Endothelial cell of umbilical vein (primary cell): ENCODE measurements at regions not wholly inside any gene's neighbourhood (a gene's known extent, or its start where the extent isn't known, plus 50 kb on each side); places are given as distances from the start of the nearest gene placed in this dataset.

Experiments
- BruUV-seq: library from RNA; stranded (reverse); fragments of 400-500 nt; replicated peaks from 2 replicates; lab custom pipeline; 2021; lab: Mats Ljungman, UMichigan
- CTCF ChIA-PET: fragments of 300-600, 350-600 bp; sonication (Branson Sonifier 250); formaldehyde crosslinking; loops from one replicate; lab custom pipeline; 2021; ENCODE audit warnings: antibody characterized with exemption, inconsistent platforms; lab: Charles Lee
- POLR2A ChIA-PET: fragments of 300-600, 350-600 bp; sonication (Branson Sonifier 250); formaldehyde crosslinking; loops from one replicate; lab custom pipeline; 2021; ENCODE audit warnings: antibody characterized with exemption, inconsistent platforms; lab: Charles Lee
- DNase-seq: peaks from one replicate; pipeline ENCODE4 v3.0.0-alpha.2; 2011; ENCODE audit warnings: low read depth, low spot score
- FAIRE-seq: peaks from 2 replicates; lab custom pipeline; 2011; peaks lifted over from hg19 to GRCh38; lab: Jason Lieb, UNC
- H2AFZ ChIP-seq: 2 replicates; pipeline ENCODE4 v1.6.0; 2012; ENCODE audit warnings: low read depth, low read length, control low read depth, inconsistent platforms
- H3K27ac ChIP-seq: 2 replicates; pipeline ENCODE4 v1.5.1; 2011; ENCODE audit warnings: low read depth, mild to moderate bottlenecking, control low read depth, low read length, moderate library complexity; ENCODE audit not compliant: insufficient read depth
- H3K27me3 ChIP-seq, 2 experiments: 2 replicates each; pipeline versions ENCODE4 v1.6.0 to v1.6.1; 2011; ENCODE audit warnings: low read length in 2 of 2, mixed read lengths in 1 of 2; ENCODE audit not compliant: control insufficient read depth in 2 of 2, insufficient read depth in 2 of 2
- H3K36me3 ChIP-seq, 2 experiments: 2 replicates in 1 of 2; 3 replicates in 1 of 2; pipeline ENCODE4 v1.5.1; 2011; ENCODE audit warnings: low read length in 2 of 2, mild to moderate bottlenecking in 1 of 2, moderate library complexity in 1 of 2; ENCODE audit not compliant: control insufficient read depth in 2 of 2, insufficient read depth in 2 of 2; ENCODE audit errors: extremely low read depth in 1 of 2
- H3K4me1 ChIP-seq: 3 replicates; pipeline ENCODE4 v1.5.1; 2011; ENCODE audit warnings: mild to moderate bottlenecking, low read length; ENCODE audit not compliant: control insufficient read depth, insufficient read depth; ENCODE audit errors: extremely low read depth
- H3K4me2 ChIP-seq: 2 replicates; pipeline ENCODE4 v1.6.1; 2011; ENCODE audit warnings: low read length, control low read depth, mixed read lengths; ENCODE audit not compliant: insufficient read depth
- H3K4me3 ChIP-seq, 3 experiments: fragments of 200-600 bp in 1 of 3; sonication (generic), shearing (Covaris generic) in 1 of 3; replicated peaks in 1 of 3; 2 replicates each; pipeline ENCODE4 v1.5.1; 2011 to 2016; ENCODE audit warnings: control low read depth in 3 of 3, low read length in 3 of 3, mild to moderate bottlenecking in 2 of 3, inconsistent platforms in 1 of 3, low read depth in 1 of 3, moderate library complexity in 1 of 3; ENCODE audit not compliant: insufficient read depth in 1 of 3
- H3K79me2 ChIP-seq: 2 replicates; pipeline ENCODE4 v1.6.0; 2012; ENCODE audit warnings: low read length, inconsistent platforms; ENCODE audit not compliant: control insufficient read depth, insufficient read depth
- H3K9ac ChIP-seq: replicated peaks from 2 replicates; pipeline ENCODE3; 2011; ENCODE audit warnings: low read length, control low read depth; ENCODE audit not compliant: insufficient read depth; ENCODE audit errors: extremely low read depth
- H3K9me1 ChIP-seq: replicated peaks from 3 replicates; pipeline ENCODE4 v1.6.0; 2011; ENCODE audit warnings: mild to moderate bottlenecking, low read length; ENCODE audit not compliant: control insufficient read depth, insufficient read depth; ENCODE audit errors: extremely low read depth
- H3K9me3 ChIP-seq: replicated peaks from 2 replicates; pipeline ENCODE4 v1.5.1; 2012; ENCODE audit warnings: low read length, inconsistent platforms; ENCODE audit not compliant: control insufficient read depth, insufficient read depth
- H4K20me1 ChIP-seq: replicated peaks from 2 replicates; pipeline ENCODE3; 2011; ENCODE audit warnings: mild to moderate bottlenecking, low read length; ENCODE audit not compliant: control insufficient read depth, insufficient read depth; ENCODE audit errors: extremely low read depth
- EZH2 ChIP-seq: IDR thresholded peaks from 2 replicates; pipeline ENCODE4 v1.6.1; 2012; ENCODE audit warnings: borderline replicate concordance, low read depth, mild to moderate bottlenecking, moderate library complexity, low read length, inconsistent platforms; ENCODE audit not compliant: severe bottlenecking
- FOS ChIP-seq: IDR thresholded peaks from 2 replicates; pipeline ENCODE4 v1.6.1; 2011; ENCODE audit warnings: mild to moderate bottlenecking, low read length, moderate library complexity, borderline replicate concordance; ENCODE audit not compliant: insufficient read depth
- GATA2 ChIP-seq: IDR thresholded peaks from 2 replicates; pipeline ENCODE4 v1.7.0; 2011; ENCODE audit warnings: low read depth, mild to moderate bottlenecking, moderate library complexity, mixed read lengths, low read length; ENCODE audit not compliant: insufficient read length, insufficient read depth
- JUN ChIP-seq: IDR thresholded peaks from 2 replicates; pipeline ENCODE4 v1.6.1; 2011; ENCODE audit warnings: borderline replicate concordance, low read depth; ENCODE audit not compliant: insufficient read length, insufficient read depth
- MYC ChIP-seq: IDR thresholded peaks from one replicate; pipeline ENCODE4 v1.6.1; 2011; ENCODE audit warnings: mild to moderate bottlenecking, low read depth, low read length
- POLR2A ChIP-seq: IDR thresholded peaks from 2 replicates; pipeline ENCODE4 v1.6.1; 2012; ENCODE audit warnings: low read depth, mild to moderate bottlenecking, control low read depth, low read length
- POLR2AphosphoS5 ChIP-seq: IDR thresholded peaks from 2 replicates; pipeline ENCODE4 v1.6.1; 2012; ENCODE audit warnings: low read depth, mild to moderate bottlenecking, control low read depth, low read length, moderate library complexity; ENCODE audit not compliant: insufficient read depth
- dilution Hi-C: fragments of 300-500 bp; cut with MboI; formaldehyde crosslinking; loops from one replicate; pipeline ENCODE4 v1.15.0; 2019; ENCODE audit warnings: low sequenced_read_pairs; ENCODE audit not compliant: extremely low pct_ligation_motif_present
- intact Hi-C: fragments of 100-400 bp; cut with micrococcal nuclease; formaldehyde crosslinking; loops from one replicate; pipeline ENCODE4 v1.10.0; 2022
- TF ChIP-seq, protein P1 (sequence below): IDR thresholded peaks from 2 replicates; pipeline ENCODE4 v1.6.1; 2011; ENCODE audit not compliant: insufficient read depth, insufficient read length
- TF ChIP-seq, protein P2 (sequence below), 2 donors: IDR thresholded peaks; 1 replicate in 1 of 2; 2 replicates in 1 of 2; pipeline ENCODE4 v1.5.1; 2011; ENCODE audit warnings: low read length in 2 of 2, mild to moderate bottlenecking in 2 of 2, moderate library complexity in 2 of 2, control low read depth in 1 of 2, inconsistent platforms in 1 of 2, low read depth in 1 of 2; ENCODE audit not compliant: insufficient read depth in 1 of 2; ENCODE audit errors: extremely low read depth in 1 of 2

DNA sequence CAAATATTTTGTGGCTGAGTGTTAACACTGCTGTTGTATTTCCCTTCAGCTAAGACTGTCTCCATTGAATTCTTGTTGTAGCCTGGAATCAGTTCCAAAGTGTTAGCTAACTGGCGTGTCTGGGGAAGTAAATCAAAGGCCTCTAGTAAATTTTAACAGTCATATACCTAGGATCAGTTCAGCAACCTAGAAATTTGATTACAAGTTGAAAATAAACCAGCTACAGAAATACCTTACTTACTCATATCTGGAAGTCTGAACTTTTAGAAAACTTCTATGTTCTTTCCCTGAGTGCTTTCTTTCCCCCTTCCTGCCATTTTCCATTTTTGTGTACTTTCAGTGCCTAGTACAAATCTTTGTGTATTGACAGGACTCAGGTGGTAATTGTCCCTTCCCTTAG lies 396.7 kb upstream of the DCC start:
- TF ChIP-seq, protein P1, sequence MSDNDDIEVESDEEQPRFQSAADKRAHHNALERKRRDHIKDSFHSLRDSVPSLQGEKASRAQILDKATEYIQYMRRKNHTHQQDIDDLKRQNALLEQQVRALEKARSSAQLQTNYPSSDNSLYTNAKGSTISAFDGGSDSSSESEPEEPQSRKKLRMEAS, result no peak
- no peak for TF ChIP-seq MYC
- TF ChIP-seq FOS, result no peak
- TF ChIP-seq, protein P2, sequence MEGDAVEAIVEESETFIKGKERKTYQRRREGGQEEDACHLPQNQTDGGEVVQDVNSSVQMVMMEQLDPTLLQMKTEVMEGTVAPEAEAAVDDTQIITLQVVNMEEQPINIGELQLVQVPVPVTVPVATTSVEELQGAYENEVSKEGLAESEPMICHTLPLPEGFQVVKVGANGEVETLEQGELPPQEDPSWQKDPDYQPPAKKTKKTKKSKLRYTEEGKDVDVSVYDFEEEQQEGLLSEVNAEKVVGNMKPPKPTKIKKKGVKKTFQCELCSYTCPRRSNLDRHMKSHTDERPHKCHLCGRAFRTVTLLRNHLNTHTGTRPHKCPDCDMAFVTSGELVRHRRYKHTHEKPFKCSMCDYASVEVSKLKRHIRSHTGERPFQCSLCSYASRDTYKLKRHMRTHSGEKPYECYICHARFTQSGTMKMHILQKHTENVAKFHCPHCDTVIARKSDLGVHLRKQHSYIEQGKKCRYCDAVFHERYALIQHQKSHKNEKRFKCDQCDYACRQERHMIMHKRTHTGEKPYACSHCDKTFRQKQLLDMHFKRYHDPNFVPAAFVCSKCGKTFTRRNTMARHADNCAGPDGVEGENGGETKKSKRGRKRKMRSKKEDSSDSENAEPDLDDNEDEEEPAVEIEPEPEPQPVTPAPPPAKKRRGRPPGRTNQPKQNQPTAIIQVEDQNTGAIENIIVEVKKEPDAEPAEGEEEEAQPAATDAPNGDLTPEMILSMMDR (IDR thresholded peaks at IDR 0.05; ENCODE audit: extremely low read depth in 1 of 2, insufficient read depth in 1 of 2, low read depth in 1 of 2, low read length in 2 of 2), result no peak
- TF ChIP-seq POLR2AphosphoS5, result no peak
- TF ChIP-seq POLR2A, result no peak
- TF ChIP-seq EZH2, result no peak
- TF ChIP-seq GATA2, result no peak
- no peak for TF ChIP-seq JUN
- H3K4me2 ChIP-seq, result no peak overlapping the region
- no peak overlapping the region for H3K4me3 ChIP-seq
- no peak overlapping the region for H3K27ac ChIP-seq
- H3K79me2 ChIP-seq, result no peaks in the 10 kb centered on the region
- no peaks in the 10 kb centered on the region for H3K36me3 ChIP-seq
- H3K4me1 ChIP-seq, result no peaks in the 10 kb centered on the region
- H3K27me3 ChIP-seq, result no peaks in the 10 kb centered on the region
- no peak overlapping the region for H3K9ac ChIP-seq
- intact Hi-C loops, result no loop called here
- no peak for DNase-seq
- dilution Hi-C loops, result no loop called here
- H3K9me3 ChIP-seq, result peaks cover 4% of the 10 kb centered on the region
- ChIA-PET CTCF (no interaction called here), POLR2A (no interaction called here)
- no peak for FAIRE-seq
- BruUV-seq, result no TSS peak
- H2AFZ ChIP-seq, result no peak overlapping the region
- no peaks in the 10 kb centered on the region for H4K20me1 ChIP-seq
- no peaks in the 10 kb centered on the region for H3K9me1 ChIP-seq
